ENCODE measurements at regions not wholly inside any gene's neighbourhood (a gene's known extent, or its start where the extent isn't known, plus 50 kb on each side); places are given as distances from the start of the nearest gene placed in this dataset.

DNA sequence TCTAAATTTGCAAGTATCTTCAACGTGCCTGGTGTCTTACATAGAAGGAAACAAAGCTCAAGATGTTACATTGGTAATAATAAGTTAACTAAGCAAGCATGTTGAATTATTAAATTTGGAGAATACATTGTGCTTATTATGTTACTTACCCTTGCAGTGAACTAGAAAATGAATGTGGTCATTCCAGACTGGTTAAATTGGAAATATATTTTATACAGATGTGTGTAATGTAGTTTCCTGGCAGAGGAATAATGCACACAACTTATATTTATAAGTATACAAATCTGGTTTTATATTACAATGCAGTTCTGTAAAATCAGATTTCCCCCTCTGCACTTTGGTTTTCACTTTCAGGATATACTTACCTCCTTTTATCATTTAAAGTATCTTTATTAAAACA is 159.9 kb upstream of the SLIT2 start:
- TF ChIP-seq CTCF (IDR thresholded peaks at IDR 0.05 in 4 of 5, conservative IDR thresholded peaks at IDR 0.05 in 1 of 5) (no peak), POLR2A (IDR thresholded peaks at IDR 0.05) (no peak)

All from gastrocnemius medialis (tissue), 4 donors.